ENCODE measurements at regions not wholly inside any gene's neighbourhood (a gene's known extent, or its start where the extent isn't known, plus 50 kb on each side); places are given as distances from the start of the nearest gene placed in this dataset.

- TF ChIP-seq CTCF (conservative IDR thresholded peaks at IDR 0.05; ENCODE audit: low read depth in 2 of 2) (no peak), POLR2AphosphoS5 (IDR thresholded peaks at IDR 0.05; ENCODE audit: low read depth) (no peak), EZH2 (IDR thresholded peaks at IDR 0.05; ENCODE audit: low read depth, unreplicated experiment) (no peak), ETS1 (IDR thresholded peaks at IDR 0.05) (no peak), EZH2phosphoT487 (IDR thresholded peaks at IDR 0.05; ENCODE audit: unreplicated experiment) (no peak), STAT1 (IDR thresholded peaks at IDR 0.05; ENCODE audit: unreplicated experiment) (no peak), ZNF114 (CRISPR knock-in tag; IDR thresholded peaks at IDR 0.05) (no peak), REST (IDR thresholded peaks at IDR 0.05; ENCODE audit: unreplicated experiment) (no peak), JUNB (IDR thresholded peaks at IDR 0.05; ENCODE audit: unreplicated experiment) (no peak), CREB1 (CRISPR knock-in tag; IDR thresholded peaks at IDR 0.05; ENCODE audit: low read depth) (no peak), ZNF462 (CRISPR knock-in tag; IDR thresholded peaks at IDR 0.05) (no peak), NANOG (IDR thresholded peaks at IDR 0.05; ENCODE audit: borderline replicate concordance) (no peak)
These were observed 67.9 kb downstream of the ANKRD60 start for GRCh38 chr20:58160451-58161061.
